Sigmoid colon (tissue), 4 donors: ENCODE measurements at regions not wholly inside any gene's neighbourhood (a gene's known extent, or its start where the extent isn't known, plus 50 kb on each side); places are given as distances from the start of the nearest gene placed in this dataset.

ENCODE experiments used
- CTCF ChIP-seq, 4 experiments: fragments of 450-650 bp in 3 of 4; fragments of 200-600 bp in 1 of 4; IDR thresholded peaks; one replicate each; pipeline ENCODE4 v1.5.1; 2016 to 2019; ENCODE audit warnings: antibody characterized with exemption in 4 of 4, mild to moderate bottlenecking in 3 of 4, moderate library complexity in 2 of 4
- EP300 ChIP-seq, 4 donors: sonication (generic); formaldehyde crosslinking; IDR thresholded peaks; one replicate each; pipeline ENCODE4 v1.6.1; 2017; ENCODE audit warnings: antibody characterized with exemption in 4 of 4
- POLR2A ChIP-seq, 2 donors: fragments of 450-650 bp; IDR thresholded peaks; one replicate each; pipeline ENCODE4 v1.6.1; 2016; ENCODE audit warnings: antibody characterized with exemption in 2 of 2, mild to moderate bottlenecking in 2 of 2, moderate library complexity in 2 of 2
- POLR2AphosphoS5 ChIP-seq, 4 donors: sonication (generic); formaldehyde crosslinking; IDR thresholded peaks; one replicate each; pipeline ENCODE4 v1.6.1; 2017; ENCODE audit warnings: antibody characterized with exemption in 4 of 4

- TF ChIP-seq CTCF (IDR thresholded peaks at IDR 0.05) (no peak), POLR2A (IDR thresholded peaks at IDR 0.05) (no peak), POLR2AphosphoS5 (IDR thresholded peaks at IDR 0.05) (no peak), EP300 (IDR thresholded peaks at IDR 0.05) (no peak)
Measured at GRCh38 chr1:57803586-57803985, 379.7 kb upstream of the DAB1 start.
